Stimulated activated CD8-positive, alpha-beta memory T cell treated with anti-CD3 and anti-CD28 coated beads, Interleukin-7, amount 100 ng/mL, for 4 hours (primary cell): ENCODE measurements at regions not wholly inside any gene's neighbourhood (a gene's known extent, or its start where the extent isn't known, plus 50 kb on each side); places are given as distances from the start of the nearest gene placed in this dataset.
"Not testable (repeated sequence)": the region's sequence is repeated elsewhere in the genome, so short reads cannot be mapped to it uniquely, and the experiment has no call there.

Source experiments
- DNase-seq, 2 donors: peaks; one replicate each; pipeline ENCODE4 v3.0.0-alpha.2; 2020; ENCODE audit warnings: low read depth in 2 of 2

DNA sequence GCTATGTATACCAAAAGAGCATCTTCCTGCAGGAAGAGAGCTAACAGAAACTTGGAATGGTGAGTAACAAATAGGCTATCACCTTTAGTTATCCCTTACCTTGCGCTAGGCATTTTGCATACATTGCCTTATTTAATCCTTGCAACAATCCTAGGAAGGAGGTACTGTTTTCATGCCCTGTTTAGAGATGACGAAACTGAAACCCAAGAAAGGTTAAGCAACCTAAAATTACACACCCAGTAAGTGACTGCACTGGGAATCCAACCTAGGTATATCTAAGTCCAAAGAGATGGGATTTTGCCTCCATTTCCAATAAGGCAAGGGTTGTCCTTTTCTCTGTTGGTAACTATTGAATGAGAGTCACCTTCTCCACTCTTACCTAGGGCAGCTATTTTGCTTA is 144.5 kb downstream of the TM2D1 start:
- DNase-seq, result no peak

DNA sequence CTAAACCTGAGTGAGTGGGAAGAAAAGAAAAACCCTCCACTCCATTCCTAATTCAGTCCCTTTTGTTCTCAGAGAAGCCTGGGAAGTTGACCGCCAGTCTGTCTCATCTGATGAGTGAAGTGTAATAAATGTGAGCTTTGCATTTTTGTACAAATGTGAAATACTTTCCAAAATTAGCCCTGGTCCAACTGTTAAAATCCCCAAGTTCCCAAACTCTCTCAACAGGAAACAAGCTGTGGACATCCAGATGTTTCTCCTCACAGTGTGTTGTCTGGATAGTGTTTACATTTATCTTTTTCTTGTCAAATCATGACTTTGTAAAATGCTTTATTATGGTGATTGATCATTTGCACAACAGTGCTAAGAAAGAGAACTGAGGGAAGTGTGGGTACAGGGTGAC is 145.1 kb downstream of the TM2D1 start:
- DNase-seq, result no peak

DNA sequence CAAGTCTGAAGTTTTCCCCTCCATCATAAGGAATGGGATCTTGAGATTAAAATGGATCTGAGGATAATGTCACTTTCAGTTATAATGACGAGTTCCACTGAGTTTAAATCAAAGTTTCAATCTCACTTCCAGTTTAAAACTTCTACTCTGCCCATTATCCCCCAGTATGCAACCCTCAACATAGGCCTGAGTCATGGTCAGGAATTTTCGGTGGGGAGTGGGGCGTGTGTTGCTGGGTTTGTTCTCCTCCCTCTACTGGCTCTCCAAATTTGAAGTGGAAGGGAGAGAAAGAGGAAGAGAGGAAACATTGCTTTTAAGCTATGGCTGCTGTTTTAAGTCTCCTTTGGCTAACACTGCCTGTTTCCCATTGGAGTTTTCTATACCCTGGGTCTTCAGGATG is 152.9 kb downstream of the TM2D1 start:
- no peak for DNase-seq

DNA sequence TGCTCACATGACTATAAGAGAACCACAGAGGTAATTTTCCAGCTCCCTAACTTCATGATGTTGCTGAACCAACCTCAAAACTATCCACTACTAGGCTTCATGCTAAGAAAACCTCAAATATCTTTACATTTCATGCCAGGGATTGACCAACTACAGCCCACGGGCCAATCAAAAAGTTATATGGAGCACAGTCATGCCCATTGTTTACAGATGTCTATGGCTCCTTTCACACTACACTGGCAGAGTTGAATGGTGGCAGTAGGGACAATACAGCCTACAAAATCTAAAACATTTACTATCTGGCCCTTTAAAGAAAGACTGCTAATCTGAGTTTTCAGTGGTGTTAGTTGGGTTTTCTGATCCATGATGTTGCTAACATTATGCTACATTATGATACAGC is 154.8 kb downstream of the TM2D1 start:
- DNase-seq, result no peak

DNA sequence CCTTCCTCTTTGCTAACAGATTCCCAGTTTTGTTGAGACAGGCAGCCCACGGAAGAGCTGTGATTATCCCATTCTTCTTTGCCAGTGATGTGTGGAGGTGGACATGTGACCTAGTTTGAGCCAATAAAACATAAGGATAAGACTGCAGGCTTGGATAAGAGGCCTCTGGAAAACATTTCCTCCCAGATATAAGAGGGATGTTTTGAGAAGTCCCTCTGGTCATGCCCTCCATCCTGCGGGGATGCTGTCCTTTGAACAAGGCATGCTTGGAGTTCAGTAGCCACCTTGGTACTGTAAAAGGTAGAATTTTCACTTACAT is 155.7 kb downstream of the TM2D1 start:
- no peak for DNase-seq

DNA sequence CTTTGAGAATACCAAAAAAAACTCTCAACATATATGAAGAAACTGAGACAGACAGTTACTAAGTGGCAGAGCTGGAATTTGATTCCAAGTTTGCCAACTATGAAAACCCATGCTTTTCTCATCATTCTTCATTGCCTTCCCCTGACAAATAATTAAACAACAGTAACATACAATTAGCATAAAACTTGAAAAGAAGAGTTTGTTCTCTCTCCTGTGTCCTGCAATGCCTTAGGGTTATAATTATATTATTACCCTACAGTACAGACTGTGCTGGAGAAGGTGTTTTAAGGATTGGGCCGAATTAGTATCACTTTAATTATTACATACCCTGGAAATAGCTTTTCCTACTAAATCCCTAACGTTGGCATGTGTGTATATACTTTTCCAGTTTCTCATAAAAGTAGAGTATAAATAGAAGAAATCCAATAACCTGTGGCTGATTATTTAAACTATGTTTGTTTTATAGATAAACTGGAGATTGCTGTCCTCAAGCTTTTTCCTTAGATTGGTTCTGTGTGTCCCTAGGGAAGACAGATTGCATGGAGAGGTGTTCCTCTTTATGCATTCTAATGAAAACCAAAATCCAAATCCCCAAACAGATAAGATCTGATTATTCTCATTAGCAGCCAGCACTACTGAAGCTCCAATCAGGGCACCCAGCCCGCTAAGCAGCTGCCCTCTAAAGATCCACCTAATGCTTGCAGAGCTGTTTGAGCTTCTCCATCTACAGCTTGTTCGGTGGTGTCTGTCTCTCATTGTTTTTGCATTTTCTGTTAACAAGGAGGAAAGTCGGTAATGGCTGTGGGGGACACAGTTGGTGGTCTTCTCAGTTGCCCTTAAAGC is 156.3 kb downstream of the TM2D1 start:
- no peak for DNase-seq

DNA sequence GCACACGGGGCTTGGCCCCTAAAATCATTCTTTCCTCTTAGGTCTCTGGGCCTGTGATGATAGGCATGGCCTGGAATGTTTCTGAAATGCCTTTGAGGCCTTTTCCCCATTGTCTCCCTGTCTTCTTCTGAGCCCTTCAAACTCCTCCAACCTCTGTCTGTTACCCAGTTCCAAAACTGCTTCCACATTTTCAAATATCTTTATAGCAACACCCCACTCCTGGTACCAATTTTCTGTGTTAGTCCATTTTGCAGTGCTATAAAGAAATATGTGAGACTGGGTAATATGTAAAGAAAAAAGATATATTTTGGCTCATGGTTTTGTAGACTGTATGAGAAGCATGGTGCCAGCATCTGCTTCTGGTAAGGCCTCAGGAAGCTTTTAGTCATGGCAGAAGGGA is 158.8 kb downstream of the TM2D1 start:
- no peak for DNase-seq

DNA sequence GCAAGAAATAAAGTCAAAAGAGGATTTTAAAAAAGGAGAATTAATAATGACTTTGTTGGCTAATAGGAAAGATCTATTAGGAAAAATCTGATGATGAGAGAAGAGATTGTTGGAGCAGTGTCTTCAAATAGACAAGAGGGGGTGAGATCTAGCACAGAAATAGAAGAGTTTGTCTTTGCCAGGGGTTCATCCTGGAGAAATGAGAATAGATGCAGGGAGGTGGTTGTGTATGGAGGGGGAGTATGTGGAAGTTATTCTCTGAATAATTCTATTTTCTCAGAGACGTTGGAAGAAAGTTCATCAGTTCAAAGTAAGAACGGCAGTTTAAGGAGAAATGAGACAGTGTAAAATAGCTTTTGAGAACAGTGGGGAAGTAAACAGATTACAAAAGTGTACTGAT is 161.3 kb downstream of the TM2D1 start:
- no peak for DNase-seq

DNA sequence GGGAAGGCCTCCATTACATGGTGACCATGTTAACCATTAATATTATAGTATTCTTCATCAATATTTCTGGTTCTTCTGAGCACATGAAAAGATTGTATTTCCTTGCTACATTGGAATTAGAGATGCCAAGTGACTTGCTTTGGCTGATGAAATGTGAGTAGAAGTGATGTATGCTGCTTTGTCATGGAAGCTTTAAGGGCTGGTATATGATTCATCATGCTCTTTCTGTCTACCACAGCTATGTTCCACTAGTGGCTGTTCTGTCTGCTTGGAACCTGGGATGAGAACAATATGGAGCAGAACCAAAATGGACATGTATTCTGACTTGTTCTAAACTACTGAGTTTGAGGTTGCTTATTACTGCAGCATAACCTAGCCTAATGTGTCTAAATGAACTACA is 163.3 kb downstream of the TM2D1 start:
- DNase-seq, result no peak

DNA sequence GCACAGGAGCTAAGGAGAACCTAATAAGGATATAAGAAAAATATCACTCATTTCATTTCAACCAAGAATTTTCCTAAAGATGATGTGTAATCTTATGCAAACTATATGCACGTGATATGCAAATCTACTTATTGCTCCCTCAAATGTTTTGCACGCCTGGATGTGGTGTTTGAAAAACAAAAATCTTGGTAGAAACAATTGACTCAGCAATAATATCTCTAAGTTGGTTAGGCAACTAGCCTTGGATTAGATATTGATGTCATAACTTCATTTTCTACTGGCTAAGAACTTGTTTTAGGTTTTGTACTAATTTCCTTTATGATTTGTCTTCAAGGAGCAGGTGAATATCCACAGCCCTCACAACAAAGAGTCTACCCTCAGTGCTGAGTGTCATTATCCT is 164.6 kb downstream of the TM2D1 start:
- DNase-seq, result no peak

DNA sequence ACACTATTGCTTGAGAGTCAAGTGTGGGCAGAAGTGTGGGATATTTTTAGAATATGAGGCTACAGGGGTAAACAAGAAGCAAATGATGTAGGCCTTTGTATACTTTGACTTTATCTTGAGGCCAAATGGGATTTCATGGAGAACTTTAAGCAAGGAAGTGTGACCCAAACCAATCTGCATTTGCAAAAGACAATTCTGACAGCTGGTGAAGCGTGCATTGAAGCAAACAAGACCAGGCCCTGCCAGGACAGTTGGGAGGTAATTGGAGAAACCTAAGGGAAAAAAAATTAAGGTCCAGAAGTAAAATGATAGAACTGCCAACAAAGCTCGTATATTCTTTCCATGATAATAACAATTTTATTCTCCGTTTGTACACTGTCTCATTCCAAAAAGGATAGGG is 168.3 kb downstream of the TM2D1 start:
- DNase-seq, result no peak

DNA sequence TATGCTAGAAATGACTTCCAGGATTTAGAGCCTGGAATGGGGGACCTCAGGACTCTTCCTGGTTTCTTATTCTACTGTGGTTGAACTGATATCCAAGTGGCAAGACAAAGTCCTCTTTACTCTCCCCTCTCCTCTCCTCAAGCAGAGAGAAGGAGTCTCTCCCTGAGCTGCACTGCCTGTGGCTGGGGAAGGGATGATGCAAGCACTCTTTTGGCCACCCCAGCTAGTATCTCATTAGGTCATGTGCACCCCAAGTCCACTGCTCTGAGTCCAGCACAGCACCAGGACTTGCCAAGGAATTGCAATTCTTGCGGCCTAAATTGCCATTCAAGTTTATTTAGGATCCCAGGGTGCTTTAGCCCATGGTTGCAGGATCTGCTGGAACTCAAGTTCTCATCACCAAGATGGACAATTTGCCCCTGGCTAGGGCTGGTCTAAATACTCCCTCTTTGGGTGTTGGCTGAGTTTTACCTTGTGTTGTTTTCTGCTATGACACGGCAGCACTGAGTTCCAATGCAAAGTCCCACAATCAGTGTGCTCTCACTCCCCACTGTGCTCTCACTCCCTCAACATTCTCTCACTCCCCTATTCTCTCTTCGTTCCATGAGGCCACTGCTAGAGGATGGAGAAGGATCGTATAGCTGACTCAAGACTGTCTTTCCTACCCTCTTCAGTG is 172.2 kb downstream of the TM2D1 start:
- no peak for DNase-seq

DNA sequence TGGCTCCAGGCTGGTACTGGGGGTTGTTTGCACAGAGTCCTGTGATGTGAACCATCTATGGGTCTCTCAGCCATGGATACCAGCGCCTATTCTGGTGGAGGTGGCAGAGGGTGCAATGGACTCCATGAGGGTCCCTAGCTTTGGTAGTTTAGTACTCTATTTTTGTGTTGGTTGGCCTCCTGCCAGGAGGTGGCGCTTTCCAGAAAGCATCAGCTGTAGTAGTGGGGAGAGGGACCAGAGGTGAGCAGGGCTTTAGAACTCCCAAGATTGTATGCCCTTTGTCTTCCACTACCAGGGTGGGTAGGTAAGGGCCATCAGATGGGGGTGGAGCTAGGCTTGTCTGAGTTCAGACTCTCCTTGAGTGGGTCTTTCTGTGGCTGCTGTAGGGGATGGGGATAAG is 177.6 kb downstream of the TM2D1 start:
- DNase-seq, result not testable (repeated sequence)

DNA sequence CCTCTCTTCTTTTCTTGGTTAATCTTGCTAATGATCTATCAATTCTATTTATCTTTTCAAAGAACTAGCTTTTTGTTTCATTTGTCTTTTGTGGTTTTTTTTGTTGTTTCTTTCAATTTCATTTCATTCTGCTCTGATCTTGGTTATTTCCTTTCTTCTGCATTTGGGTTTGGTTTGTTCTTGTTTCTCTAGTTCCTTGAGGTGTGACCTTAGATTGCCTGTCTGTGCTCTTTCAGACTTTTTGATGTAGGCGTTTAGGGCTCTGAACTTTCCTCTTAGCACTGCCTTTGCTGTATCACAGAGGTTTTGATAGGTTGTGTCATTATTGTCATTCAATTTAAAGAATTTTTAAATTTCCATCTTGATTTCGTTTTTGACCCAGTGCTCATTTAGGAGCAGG is 180.1 kb downstream of the TM2D1 start:
- DNase-seq, result not testable (repeated sequence)

DNA sequence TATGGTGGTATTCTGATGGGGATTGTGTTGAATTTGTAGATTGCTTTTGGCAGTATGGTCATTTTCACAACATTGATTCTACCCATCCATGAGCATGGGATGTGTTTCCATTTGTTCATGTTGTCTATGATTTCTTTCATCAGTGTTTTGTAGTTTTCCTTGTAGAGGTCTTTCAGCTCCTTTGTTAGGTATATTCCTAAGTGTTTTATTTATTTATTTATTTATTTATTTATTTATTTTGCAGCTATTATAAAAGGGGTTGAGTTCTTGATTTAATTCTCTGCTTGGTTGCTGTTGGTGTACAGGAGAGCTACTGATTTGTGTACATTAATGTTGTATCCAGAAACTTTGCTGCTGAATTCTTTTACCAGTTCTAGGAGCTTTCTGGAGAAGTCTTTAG is 181.4 kb downstream of the TM2D1 start:
- DNase-seq, result not testable (repeated sequence)

DNA sequence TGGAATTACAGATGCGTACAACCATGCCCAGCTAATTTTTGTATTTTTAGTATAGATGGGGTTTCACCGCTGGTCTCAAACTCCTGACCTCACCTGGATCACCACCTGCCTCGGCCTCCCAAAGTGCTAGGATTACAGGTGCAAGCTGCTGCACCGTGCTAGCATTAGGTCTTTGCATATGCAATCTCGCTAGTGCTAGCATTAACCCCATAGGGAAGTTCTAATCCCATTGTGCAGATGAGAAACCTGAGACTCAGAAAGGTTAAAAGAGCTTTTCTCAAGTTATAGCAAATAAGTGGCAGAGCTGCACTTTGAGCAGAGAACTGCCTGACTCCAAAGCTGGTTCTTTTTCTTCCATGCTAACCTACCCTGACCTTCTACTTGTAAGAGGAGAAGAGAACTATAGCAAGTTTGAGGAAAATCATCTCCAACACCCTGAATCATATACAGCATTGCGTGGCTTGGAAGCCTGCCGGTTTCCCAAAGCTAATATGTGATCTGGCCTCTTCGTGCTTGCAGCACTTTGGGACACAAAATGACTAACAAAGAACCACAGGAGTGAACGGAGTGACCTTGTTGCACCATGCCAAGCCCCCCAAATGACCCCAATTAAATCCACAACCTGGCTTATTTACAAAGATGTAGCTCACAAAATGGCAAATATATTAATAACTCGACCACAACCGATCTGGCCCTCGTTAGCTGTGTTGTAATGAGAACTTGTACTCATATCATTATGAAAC is 185.1 kb downstream of the TM2D1 start:
- no peak for DNase-seq

DNA sequence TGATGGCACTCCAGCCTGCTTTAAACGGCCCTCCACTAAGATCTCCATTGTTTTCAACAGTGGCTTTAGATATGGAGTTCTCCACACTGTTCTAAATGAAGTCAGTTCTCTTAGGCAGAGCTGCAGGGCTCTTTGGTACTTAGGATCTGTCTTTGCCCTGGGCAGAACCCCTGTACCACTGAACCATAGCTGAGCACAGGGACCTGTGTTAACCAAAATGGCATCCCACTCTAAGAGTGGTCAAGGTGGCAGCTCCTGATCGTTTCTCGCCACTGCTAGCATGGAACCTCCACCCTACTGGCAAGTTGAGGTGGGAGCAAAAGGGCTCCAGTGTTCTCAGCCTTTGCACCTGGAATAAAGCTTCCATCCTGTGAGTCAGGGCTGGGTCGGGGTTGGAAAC is 186.7 kb downstream of the TM2D1 start:
- no peak for DNase-seq

DNA sequence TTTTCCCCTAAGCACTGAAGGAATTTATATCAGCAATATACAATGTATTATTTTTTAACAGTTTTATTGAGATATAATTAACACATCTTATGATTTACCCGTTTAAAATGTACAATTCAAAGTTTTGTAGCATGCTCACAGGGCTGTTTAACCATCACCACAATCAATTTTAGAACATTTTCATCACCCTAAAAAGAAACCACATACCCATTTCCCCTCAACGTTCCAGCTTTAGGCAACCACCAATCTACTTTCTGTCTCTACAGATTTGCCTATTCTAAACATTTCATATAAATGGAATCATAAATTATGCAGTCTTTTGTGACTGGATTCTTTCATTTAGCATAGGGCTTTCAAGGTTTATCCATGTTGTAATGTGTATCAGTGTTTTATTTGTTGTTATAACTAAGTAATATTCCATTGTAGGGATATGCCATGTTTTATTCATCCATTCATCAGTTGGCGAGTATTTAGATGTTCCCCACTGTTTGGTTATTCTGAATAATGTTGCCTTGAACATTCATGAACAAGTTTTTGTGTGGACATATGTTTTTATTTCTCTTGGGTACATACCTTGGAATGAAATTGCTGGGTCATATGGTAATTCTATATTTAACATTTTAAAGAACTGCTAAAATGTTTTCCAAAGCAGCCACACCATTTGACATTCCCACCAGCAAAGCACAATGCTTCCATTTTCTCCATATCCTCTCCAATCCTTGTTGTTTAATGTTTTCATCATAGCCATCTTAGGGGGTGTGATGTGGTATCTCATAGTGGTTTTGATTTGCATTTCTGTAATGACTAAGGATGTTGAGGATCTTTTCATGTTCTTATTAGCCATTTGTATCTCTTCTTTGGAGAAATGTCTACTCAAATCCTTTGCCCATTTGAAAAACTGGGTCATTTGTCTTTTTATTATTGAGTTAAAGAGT is 188.5 kb downstream of the TM2D1 start:
- no peak for DNase-seq

DNA sequence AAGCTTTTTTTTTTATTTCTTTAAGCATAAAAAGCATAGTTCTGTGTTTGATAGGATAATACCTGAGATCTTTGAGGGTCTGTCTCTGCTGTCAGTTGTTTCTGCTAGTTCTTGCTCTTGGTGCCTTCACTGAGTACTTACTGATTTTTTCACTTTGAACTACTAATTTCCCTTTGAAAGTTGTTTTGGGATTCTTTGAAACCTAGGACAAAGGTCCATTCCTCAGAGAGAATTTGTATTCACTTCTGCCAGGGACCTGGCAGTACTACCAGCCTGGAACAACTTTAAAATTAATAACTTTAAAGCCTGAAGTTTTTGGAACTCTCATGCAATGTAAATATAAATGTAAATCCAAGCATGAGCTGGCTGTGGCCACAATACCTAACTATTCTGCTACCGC is 190.1 kb downstream of the TM2D1 start:
- no peak for DNase-seq

DNA sequence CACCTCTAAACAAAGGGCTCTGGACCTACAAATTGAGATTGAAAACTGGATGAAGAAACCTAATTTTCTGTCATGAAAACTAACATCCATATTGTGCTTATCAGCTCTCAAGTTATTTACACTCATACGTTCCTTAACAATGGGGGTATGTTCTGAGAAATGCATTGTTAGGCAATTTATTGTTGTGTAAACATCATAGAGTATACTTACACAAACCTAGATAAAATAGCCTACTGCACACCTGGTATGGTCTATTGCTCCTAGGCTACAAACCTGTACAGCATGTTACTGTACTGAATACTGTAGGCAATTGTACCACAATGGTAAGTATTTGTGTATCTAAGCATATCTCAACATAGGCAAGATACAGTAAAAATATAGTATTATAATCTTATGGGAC is 191.4 kb downstream of the TM2D1 start:
- no peak for DNase-seq

DNA sequence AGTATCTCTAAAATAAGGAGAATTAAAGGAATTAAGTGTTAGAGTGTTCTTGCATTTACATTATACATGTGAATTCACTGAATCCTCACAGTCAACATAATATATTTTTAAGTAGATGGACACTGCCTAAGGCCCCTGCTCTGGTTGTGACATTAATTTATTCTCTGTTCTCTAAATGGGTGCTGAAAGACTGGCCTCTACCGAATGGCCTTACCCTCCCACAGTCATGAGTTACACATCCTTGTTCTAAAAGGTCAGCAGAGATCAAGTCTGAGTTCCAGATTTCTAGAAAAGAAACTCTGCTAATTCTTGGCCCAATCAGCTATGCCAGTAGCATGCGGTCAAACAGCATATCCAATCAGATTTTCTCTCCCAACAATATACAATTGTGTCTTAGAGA is 193.2 kb downstream of the TM2D1 start:
- no peak for DNase-seq
